ENCODE measurements at regions not wholly inside any gene's neighbourhood (a gene's known extent, or its start where the extent isn't known, plus 50 kb on each side); places are given as distances from the start of the nearest gene placed in this dataset.
"Not testable (repeated sequence)": the region's sequence is repeated elsewhere in the genome, so short reads cannot be mapped to it uniquely, and the experiment has no call there.

DNA sequence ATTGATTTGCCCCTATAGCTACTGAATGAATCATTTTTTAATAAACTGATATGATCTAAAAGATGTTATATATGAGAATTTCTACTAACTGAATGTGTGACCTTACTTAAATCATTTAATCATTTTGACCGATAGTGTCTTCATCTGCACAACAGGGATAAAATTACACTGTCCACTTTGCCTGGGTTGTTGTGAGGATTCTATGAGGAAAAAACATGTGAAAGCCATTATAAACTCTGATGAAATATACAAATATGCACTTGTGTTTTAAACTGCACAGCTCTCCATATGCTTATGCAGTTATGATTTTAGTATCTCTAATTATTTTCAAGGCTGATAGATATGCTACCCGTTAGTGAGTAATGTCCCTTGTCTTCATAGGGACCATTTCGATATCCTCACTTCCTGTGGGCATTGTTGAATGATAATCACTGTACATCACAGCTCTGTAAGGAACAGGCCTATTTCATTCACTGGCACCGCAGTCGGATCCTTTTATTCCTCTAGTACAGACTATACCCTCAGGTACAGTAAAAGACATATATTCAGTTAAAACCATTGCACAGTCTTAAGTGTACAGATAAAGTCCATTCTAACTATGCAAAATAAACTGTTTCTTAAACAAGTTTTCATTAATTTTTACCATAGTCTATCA lies 88.7 kb upstream of the RAP1B start:
- Histone ChIP-seq H3K36me3 (ENCODE audit: insufficient read depth, low read length) (no peaks in the 10 kb centered on the region), H3K9me3 (ENCODE audit: low read length) (no peaks in the 10 kb centered on the region), H2AFZ (ENCODE audit: low read depth, low read length) (no peak overlapping the region), H3K4me1 (ENCODE audit: insufficient read depth, low read length) (no peaks in the 10 kb centered on the region), H3K4me3 (ENCODE audit: low read length) (no peak overlapping the region), H3K27me3 (ENCODE audit: insufficient read depth, low read length) (no peaks in the 10 kb centered on the region)

DNA sequence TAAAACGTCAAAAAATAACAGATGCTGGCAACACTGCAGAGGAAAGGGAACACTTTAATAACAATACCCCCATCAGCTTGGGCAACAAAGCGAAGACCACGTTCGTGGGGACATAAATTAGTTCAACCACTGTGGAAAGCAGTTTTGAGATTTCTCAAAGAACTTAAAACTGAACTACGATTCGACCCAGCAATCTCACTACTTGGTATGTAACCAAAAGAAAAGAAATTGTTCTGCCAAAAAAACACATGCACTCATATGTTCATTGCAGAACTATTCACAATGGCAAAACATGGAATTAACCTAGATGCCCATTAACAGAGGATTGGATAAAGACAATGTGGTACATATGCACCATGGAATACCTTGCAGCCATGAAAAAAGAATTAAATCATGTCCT lies 81.2 kb upstream of the RAP1B start:
- Histone ChIP-seq H2AFZ (ENCODE audit: low read depth, low read length) (no peak overlapping the region), H3K9me3 (ENCODE audit: low read length) (no peaks in the 10 kb centered on the region), H3K4me3 (ENCODE audit: low read length) (no peak overlapping the region), H3K4me1 (ENCODE audit: insufficient read depth, low read length) (no peaks in the 10 kb centered on the region), H3K27me3 (ENCODE audit: insufficient read depth, low read length) (no peaks in the 10 kb centered on the region), H3K36me3 (ENCODE audit: insufficient read depth, low read length) (no peaks in the 10 kb centered on the region)

DNA sequence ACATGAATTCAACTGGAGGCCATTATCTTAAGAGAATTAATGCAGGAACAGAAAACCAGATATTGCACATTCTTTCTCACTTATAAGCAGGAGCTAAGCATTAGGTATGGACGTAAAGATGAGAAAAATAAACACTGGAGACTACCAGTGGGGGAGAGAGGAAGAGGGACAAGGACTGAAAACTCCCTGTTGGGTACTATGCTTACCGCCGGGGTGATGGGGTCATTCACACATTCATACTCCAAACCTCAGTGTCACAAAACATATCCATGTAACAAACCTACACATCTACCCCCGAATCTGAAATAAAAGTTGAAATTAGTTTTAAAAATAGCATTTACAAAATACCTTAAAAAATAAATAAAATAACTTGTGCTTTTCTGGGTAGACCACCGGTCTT lies 80.8 kb upstream of the RAP1B start:
- Histone ChIP-seq H3K4me3 (ENCODE audit: low read length) (no peak overlapping the region), H3K9me3 (ENCODE audit: low read length) (no peaks in the 10 kb centered on the region), H3K36me3 (ENCODE audit: insufficient read depth, low read length) (no peaks in the 10 kb centered on the region), H2AFZ (ENCODE audit: low read depth, low read length) (no peak overlapping the region), H3K4me1 (ENCODE audit: insufficient read depth, low read length) (no peaks in the 10 kb centered on the region), H3K27me3 (ENCODE audit: insufficient read depth, low read length) (no peaks in the 10 kb centered on the region)

DNA sequence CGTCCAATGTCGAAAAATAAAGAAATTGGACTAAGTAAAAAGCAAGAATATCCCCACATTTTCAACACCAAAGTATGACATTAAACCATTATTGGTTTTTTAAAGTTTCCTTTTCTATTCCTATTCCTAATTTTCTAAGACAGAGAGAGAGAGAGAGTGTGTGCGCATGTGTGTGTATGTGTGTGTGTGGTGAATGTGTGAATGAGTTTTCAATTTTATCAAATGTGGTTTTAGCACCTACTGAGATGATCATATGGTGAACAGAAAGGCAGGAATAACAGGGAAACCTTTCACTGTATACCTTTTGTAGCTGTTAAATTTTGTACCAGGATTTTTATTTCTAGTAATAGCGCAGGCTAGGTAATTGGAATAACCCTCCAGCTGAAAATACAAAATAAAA lies 80.4 kb upstream of the RAP1B start:
- Histone ChIP-seq H3K9me3 (ENCODE audit: low read length) (no peaks in the 10 kb centered on the region), H3K27me3 (ENCODE audit: insufficient read depth, low read length) (no peaks in the 10 kb centered on the region), H3K36me3 (ENCODE audit: insufficient read depth, low read length) (no peaks in the 10 kb centered on the region), H2AFZ (ENCODE audit: low read depth, low read length) (no peak overlapping the region), H3K4me3 (ENCODE audit: low read length) (no peak overlapping the region), H3K4me1 (ENCODE audit: insufficient read depth, low read length) (no peaks in the 10 kb centered on the region)

DNA sequence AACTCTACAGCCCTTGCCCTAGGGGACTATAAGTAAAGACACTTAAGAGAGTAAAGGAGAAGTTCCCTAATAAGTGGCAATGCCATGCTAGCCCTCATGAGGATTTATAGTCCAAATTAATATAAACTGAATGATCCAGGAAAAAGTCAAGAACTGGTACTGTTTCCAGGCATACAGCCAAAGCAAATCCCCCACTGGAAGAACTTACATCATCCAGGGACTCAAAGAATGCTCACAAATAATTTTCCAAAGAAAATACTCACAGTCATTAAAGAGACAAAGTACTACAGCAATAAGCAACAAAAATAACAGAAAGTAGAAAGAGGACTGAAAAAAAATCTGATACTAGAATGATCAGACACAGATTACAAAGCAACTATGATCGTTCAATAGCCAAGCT lies 79.7 kb upstream of the RAP1B start:
- Histone ChIP-seq H3K9me3 (ENCODE audit: low read length) (no peaks in the 10 kb centered on the region), H3K4me3 (ENCODE audit: low read length) (no peak overlapping the region), H2AFZ (ENCODE audit: low read depth, low read length) (no peak overlapping the region), H3K27me3 (ENCODE audit: insufficient read depth, low read length) (no peaks in the 10 kb centered on the region), H3K4me1 (ENCODE audit: insufficient read depth, low read length) (no peaks in the 10 kb centered on the region), H3K36me3 (ENCODE audit: insufficient read depth, low read length) (no peaks in the 10 kb centered on the region)

DNA sequence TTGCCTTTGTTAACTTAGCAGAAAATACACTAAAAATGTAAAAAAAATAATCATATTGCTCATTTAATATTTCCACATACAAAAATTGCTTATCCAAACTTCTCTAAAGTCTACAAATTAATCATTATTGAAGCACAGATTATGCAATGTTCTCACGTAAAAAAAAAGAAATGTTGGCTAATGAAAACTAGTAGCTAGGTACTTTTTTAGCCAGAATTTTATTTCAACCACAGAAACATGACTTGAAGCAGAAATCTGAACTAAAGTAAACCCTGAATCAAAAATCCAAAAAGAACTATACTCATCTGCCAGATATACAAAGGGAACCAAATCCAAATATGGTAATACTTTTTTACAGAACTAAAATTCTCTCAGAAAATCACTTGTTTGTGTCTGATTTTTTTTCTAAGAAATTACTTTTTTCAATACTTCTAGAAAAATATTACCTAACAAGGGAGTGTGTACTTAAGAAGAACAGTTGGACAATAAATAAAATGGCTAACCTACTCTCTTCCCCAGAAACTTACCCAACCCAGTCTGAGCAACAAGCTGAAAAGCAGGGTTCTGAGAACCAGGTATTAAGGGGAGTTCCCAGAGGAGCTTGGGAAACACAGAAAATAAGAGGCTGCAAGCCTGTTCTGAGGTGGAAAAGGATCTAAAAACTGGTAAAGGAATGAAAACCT lies 78.4 kb upstream of the RAP1B start:
- Histone ChIP-seq H3K9me3 (ENCODE audit: low read length) (no peaks in the 10 kb centered on the region), H3K4me3 (ENCODE audit: low read length) (no peak overlapping the region), H3K27me3 (ENCODE audit: insufficient read depth, low read length) (no peaks in the 10 kb centered on the region), H3K4me1 (ENCODE audit: insufficient read depth, low read length) (no peaks in the 10 kb centered on the region), H3K36me3 (ENCODE audit: insufficient read depth, low read length) (no peaks in the 10 kb centered on the region), H2AFZ (ENCODE audit: low read depth, low read length) (no peak overlapping the region)

DNA sequence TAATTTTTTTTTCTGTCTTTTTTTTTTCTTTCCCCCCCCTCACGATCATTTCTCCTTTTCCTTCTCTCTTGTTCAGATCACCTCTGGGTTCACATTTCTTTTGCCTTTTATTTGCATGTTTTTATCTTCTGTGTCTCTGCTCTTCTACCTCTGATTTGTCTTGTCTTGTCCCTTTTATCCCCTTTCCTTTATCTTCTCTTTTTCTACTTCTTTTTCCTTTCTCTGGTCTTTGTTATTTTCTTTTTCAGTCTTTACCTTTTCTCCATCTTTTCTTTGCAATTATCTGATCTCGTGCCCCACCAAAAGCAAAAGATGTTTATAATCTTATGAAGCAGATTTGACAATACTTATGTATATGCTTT lies 77.8 kb upstream of the RAP1B start:
- Histone ChIP-seq H3K4me1 (ENCODE audit: insufficient read depth, low read length) (no peaks in the 10 kb centered on the region), H2AFZ (ENCODE audit: low read depth, low read length) (no peak overlapping the region), H3K4me3 (ENCODE audit: low read length) (no peak overlapping the region), H3K9me3 (ENCODE audit: low read length) (no peaks in the 10 kb centered on the region), H3K27me3 (ENCODE audit: insufficient read depth, low read length) (no peaks in the 10 kb centered on the region), H3K36me3 (ENCODE audit: insufficient read depth, low read length) (no peaks in the 10 kb centered on the region)

DNA sequence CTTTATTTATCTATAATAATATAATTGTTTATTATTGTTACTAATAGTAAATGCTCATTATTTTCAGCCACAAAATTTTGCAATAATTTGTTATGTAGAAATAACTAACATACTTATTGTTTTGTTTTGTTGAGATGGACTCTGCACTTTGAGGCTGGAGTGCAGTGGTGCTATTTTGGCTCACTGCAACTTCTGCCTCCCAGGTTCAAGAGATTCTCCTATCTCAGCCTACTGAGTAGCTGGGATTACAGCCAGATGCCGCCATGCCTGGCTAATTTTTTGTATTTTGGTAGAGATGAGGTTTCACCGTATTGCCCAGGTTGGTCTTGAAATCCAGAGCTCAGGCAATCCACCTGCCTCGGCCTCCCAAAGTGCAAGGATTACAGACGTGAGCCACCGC lies 76.6 kb upstream of the RAP1B start:
- no peak overlapping the region for H3K4me3 ChIP-seq (ENCODE audit: low read length)
- H3K36me3 ChIP-seq (ENCODE audit: insufficient read depth, low read length): no peaks in the 10 kb centered on the region
- H3K4me1 ChIP-seq (ENCODE audit: insufficient read depth, low read length): peaks cover 9% of the 10 kb centered on the region

DNA sequence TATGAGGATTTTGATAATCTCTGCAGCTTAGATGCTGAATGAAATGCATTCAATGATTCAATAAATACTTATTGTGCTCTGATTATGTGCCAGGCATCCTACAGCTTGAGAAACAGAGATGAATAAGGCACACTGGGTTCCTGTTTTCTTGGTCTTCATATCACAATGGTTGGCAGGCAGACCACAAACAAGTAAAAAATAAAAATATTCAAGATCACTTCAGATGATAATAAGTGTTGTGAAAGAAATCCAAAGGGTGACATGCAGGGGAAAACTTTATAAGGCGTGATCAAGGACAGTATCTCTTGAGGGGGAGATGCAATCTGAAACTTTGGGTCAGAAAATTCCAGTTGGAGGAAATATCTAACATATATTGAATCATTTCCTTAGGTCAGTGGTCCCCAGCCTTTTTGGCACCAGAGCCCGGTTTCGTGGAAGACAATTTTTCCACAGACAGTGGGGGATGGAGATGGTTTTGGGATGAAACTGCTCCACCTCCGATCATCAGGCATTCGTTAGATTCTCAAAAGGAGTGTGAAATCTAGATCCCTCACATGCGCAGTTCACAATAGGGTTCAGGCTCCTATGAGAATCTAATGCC lies 73.7 kb upstream of the RAP1B start:
- Histone ChIP-seq H3K36me3 (ENCODE audit: insufficient read depth, low read length) (no peaks in the 10 kb centered on the region), H3K27me3 (ENCODE audit: insufficient read depth, low read length) (no peaks in the 10 kb centered on the region), H3K4me1 (ENCODE audit: insufficient read depth, low read length) (peaks cover 12% of the 10 kb centered on the region), H3K9me3 (ENCODE audit: low read length) (no peaks in the 10 kb centered on the region), H3K4me3 (ENCODE audit: low read length) (no peak overlapping the region), H2AFZ (ENCODE audit: low read depth, low read length) (no peak overlapping the region)

More for the DNA sequence above, 76.6 kb upstream of the RAP1B start:
- no peaks in the 10 kb centered on the region for H3K9me3 ChIP-seq (ENCODE audit: low read length)
- no peak overlapping the region for H2AFZ ChIP-seq (ENCODE audit: low read depth, low read length)
- H3K27me3 ChIP-seq (ENCODE audit: insufficient read depth, low read length): no peaks in the 10 kb centered on the region

DNA sequence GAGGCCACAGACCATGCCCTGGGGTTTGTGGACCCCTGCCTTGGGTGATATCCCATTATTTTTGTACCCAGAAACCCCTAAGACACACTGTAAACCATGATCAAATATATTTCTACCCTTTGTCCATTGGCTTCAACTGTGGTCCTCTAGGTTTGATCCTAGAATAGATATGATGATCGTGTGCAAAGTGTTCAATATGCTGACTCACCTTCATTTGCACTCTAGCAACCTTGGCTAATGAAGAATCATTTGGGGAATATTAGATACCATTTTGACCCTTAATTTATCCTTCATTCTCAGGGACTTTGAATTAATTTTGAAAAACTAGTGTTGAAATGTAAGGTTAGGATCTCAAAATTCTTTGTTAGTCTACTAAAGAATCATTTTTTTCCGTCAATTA lies 73.1 kb upstream of the RAP1B start:
- Histone ChIP-seq H3K27me3 (ENCODE audit: insufficient read depth, low read length) (no peaks in the 10 kb centered on the region), H3K36me3 (ENCODE audit: insufficient read depth, low read length) (no peaks in the 10 kb centered on the region), H3K4me3 (ENCODE audit: low read length) (no peak overlapping the region), H3K9me3 (ENCODE audit: low read length) (no peaks in the 10 kb centered on the region), H2AFZ (ENCODE audit: low read depth, low read length) (no peak overlapping the region), H3K4me1 (ENCODE audit: insufficient read depth, low read length) (peaks cover 12% of the 10 kb centered on the region)

DNA sequence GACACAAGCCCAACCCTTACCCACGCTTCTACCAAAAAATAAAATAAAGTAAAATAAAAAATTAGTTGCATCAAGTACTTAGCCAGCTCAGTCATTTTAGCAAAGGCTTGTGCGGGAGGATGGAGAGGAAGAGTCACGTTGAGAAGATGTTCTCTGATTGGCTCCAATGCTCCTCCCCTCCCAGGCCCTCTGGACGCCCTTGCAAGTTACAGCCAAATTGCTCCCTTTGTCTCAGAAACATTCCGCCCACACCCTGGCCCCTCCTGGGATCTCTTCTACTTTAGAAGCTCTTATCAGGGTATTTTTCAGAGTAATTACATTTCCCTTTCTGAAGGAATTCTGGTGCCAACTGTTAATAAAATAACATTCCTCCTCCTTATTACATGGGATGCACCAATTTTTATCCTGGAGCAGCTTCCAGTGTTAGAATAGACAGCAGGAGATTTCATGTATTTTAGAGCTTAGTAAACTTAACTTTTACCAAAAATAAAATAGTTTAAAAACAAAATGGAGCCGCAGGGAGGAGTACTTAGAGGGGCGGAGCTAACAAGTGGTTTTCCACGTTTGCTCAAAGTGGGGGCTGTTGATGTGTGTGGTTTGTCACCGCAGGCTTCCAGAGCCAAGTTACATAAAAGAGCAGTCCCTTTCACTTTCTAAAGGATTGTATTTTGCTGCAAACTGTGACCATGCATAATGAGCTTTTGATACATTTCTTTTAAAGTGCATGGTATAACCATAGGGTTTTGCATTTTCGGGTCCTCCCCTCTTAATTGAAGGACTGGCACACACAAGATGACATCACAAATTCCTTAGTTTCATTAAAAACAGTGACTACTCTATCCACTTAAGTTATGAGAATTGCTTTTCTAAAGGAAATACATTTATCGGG lies 71.7 kb upstream of the RAP1B start:
- no peak overlapping the region for H3K4me3 ChIP-seq (ENCODE audit: low read length)
- H2AFZ ChIP-seq (ENCODE audit: low read depth, low read length): peak overlapping the region; percentile 92
- H3K4me1 ChIP-seq (ENCODE audit: insufficient read depth, low read length): peaks cover 12% of the 10 kb centered on the region
- no peaks in the 10 kb centered on the region for H3K9me3 ChIP-seq (ENCODE audit: low read length)
- no peaks in the 10 kb centered on the region for H3K27me3 ChIP-seq (ENCODE audit: insufficient read depth, low read length)
- H3K36me3 ChIP-seq (ENCODE audit: insufficient read depth, low read length): no peaks in the 10 kb centered on the region

DNA sequence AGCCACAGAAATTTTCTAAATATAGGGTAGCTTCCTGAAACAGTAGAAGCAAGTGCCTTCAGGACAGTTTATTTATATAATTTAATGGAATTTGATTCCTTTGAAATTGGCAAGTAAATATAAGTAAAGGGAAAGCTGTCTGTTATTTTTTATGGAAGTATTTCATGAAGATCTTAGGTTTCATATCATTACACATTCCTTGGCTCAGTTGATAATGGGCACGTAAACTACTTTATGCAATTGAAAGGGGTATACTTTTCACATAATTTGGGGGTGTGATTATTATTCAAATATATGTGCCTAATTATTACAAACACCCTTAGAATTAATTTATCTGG lies 71.1 kb upstream of the RAP1B start:
- Histone ChIP-seq H3K9me3 (ENCODE audit: low read length) (no peaks in the 10 kb centered on the region), H3K4me3 (ENCODE audit: low read length) (no peak overlapping the region), H2AFZ (ENCODE audit: low read depth, low read length) (no peak overlapping the region), H3K4me1 (ENCODE audit: insufficient read depth, low read length) (peaks cover 12% of the 10 kb centered on the region), H3K36me3 (ENCODE audit: insufficient read depth, low read length) (no peaks in the 10 kb centered on the region), H3K27me3 (ENCODE audit: insufficient read depth, low read length) (no peaks in the 10 kb centered on the region)

DNA sequence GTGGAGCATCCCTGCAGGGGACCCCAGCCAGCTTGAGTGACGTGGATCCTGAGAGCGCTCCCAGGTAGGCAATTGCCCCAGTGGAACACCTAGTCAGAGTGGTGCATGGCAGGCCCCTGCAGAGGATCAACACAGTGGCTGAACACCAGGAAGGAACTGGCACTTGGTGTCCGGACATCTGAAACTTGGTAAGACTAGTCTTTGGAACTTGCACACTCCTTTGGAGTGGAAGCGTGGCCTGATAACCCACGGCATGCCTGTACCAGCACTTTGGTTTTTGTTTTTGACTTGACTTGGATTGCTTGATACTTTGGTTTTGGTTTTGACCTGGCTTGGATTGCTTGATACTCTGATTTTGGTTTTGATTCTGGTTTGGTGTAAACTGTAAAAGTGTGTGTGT lies 69.9 kb upstream of the RAP1B start:
- peaks cover 12% of the 10 kb centered on the region for H3K4me1 ChIP-seq (ENCODE audit: insufficient read depth, low read length)
- H2AFZ ChIP-seq (ENCODE audit: low read depth, low read length); H3K27me3 ChIP-seq (ENCODE audit: insufficient read depth, low read length); H3K9me3 ChIP-seq (ENCODE audit: low read length); H3K36me3 ChIP-seq (ENCODE audit: insufficient read depth, low read length); H3K4me3 ChIP-seq (ENCODE audit: low read length): not testable (repeated sequence)

Measured in neuron (in vitro differentiated cells).